ENCODE measurements at regions not wholly inside any gene's neighbourhood (a gene's known extent, or its start where the extent isn't known, plus 50 kb on each side); places are given as distances from the start of the nearest gene placed in this dataset.

DNA sequence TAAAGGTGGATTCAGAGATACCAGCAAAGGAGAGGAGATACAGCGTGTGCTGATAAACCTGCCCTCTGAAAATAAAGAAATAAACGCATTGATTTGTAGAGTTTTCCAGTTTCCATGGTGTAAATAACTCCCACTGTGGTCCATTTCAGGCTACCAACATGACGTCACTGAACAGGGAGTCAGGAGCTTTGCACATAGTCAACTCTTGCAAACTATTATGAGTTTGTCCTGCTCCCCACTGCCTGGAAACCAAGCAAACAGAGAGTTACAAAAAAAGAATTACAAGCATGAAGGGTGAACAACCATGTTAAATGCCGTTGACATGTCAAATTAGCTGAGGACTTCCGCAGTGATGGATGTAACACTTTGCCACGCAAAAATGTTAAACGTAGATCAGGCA is 70.4 kb upstream of the GATA2 start:
- H3K4me1 ChIP-seq (ENCODE audit: control insufficient read depth in 1 of 2, insufficient read depth in 2 of 2, low read length in 2 of 2), result no peaks in the 10 kb centered on the region
- no peak overlapping the region for H3K4me3 ChIP-seq (replicated peaks in 1 of 3; ENCODE audit: low read depth in 2 of 3, low read length in 3 of 3)
- Mint-ChIP-seq H3K27ac (no peak overlapping the region), H3K27me3 (ENCODE audit: low read depth in 3 of 3) (peaks cover 8 to 20% (median 12%) of the 10 kb centered on the region in 3 donors), H3K4me3 (no peak overlapping the region), H3K9me3 (no peaks in the 10 kb centered on the region), H3K4me1 (peaks cover 5% of the 10 kb centered on the region), H3K36me3 (no peaks in the 10 kb centered on the region)
- intact Hi-C loops (cut with micrococcal nuclease), result no loop called here
- H3K9ac ChIP-seq (ENCODE audit: insufficient read depth, low read length, poor library complexity, severe bottlenecking), result no peak overlapping the region
- H4K20me1 ChIP-seq (ENCODE audit: insufficient read depth, low read length), result no peaks in the 10 kb centered on the region
- H3K9me3 ChIP-seq (replicated peaks in 1 of 2; ENCODE audit: control insufficient read depth in 1 of 2, insufficient read depth in 1 of 2, low read length in 2 of 2), result no peaks in the 10 kb centered on the region
- no peak for DNase-seq
- no peak overlapping the region for H3K27ac ChIP-seq (ENCODE audit: low read depth in 1 of 2, low read length in 2 of 2)
- no peaks in the 10 kb centered on the region for H3K36me3 ChIP-seq (replicated peaks in 1 of 2; ENCODE audit: control insufficient read depth in 1 of 2, insufficient read depth in 2 of 2, low read length in 2 of 2)
- WGBS (ENCODE audit: insufficient coverage), result 100% methylated on average over 2 of the region's 7 CpGs
- H3K79me2 ChIP-seq (ENCODE audit: insufficient read depth, low read length), result no peaks in the 10 kb centered on the region
- no peak overlapping the region for H3K4me2 ChIP-seq (replicated peaks; ENCODE audit: extremely low read depth, low read length, poor library complexity, severe bottlenecking)
- peaks cover 0 to 3% of the 10 kb centered on the region in 2 donors for H3K27me3 ChIP-seq (ENCODE audit: control insufficient read depth in 2 of 2, insufficient read depth in 2 of 2, low read length in 2 of 2)
- TF ChIP-seq, protein P1, sequence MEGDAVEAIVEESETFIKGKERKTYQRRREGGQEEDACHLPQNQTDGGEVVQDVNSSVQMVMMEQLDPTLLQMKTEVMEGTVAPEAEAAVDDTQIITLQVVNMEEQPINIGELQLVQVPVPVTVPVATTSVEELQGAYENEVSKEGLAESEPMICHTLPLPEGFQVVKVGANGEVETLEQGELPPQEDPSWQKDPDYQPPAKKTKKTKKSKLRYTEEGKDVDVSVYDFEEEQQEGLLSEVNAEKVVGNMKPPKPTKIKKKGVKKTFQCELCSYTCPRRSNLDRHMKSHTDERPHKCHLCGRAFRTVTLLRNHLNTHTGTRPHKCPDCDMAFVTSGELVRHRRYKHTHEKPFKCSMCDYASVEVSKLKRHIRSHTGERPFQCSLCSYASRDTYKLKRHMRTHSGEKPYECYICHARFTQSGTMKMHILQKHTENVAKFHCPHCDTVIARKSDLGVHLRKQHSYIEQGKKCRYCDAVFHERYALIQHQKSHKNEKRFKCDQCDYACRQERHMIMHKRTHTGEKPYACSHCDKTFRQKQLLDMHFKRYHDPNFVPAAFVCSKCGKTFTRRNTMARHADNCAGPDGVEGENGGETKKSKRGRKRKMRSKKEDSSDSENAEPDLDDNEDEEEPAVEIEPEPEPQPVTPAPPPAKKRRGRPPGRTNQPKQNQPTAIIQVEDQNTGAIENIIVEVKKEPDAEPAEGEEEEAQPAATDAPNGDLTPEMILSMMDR (IDR thresholded peaks at IDR 0.05), result no peak
- no peak overlapping the region for H2AFZ ChIP-seq (ENCODE audit: insufficient read depth, low read depth, low read length, poor library complexity, severe bottlenecking)

DNA sequence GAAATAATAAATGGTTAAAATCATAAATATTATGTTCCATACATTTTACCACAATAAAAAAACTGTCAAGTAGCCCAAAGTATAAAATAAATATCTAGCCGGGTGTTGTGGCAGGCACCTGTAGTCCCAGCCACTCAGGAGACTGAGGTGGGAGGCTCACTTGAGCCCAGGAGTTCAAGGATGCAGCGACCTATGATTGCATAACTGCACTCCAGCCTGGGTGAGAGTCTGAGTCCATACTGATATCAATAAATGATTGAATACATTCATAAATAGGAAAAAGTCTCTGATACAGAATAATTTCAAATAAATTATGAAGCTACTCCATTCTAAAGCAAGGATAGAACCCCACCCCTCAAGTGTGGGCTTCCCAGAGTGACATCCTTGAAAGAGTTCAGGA is 68.5 kb upstream of the GATA2 start:
- intact Hi-C loops (cut with micrococcal nuclease), result no loop called here
- DNase-seq, result no peak
- Mint-ChIP-seq H3K27ac (no peak overlapping the region), H3K36me3 (peaks cover 0 to 1% of the 10 kb centered on the region in 2 donors), H3K4me3 (no peak overlapping the region), H3K4me1 (peaks cover 7% of the 10 kb centered on the region), H3K9me3 (peaks cover 0 to 5% (median 4%) of the 10 kb centered on the region in 7 donors), H3K27me3 (ENCODE audit: low read depth in 3 of 3) (peaks cover 18 to 26% (median 25%) of the 10 kb centered on the region in 3 donors)
- Histone ChIP-seq H3K4me3 (replicated peaks in 1 of 3; ENCODE audit: low read depth in 2 of 3, low read length in 3 of 3) (no peak overlapping the region), H3K4me2 (replicated peaks; ENCODE audit: extremely low read depth, low read length, poor library complexity, severe bottlenecking) (no peak overlapping the region), H3K4me1 (ENCODE audit: control insufficient read depth in 1 of 2, insufficient read depth in 2 of 2, low read length in 2 of 2) (no peaks in the 10 kb centered on the region), H2AFZ (ENCODE audit: insufficient read depth, low read depth, low read length, poor library complexity, severe bottlenecking) (no peak overlapping the region), H4K20me1 (ENCODE audit: insufficient read depth, low read length) (no peaks in the 10 kb centered on the region), H3K36me3 (replicated peaks in 1 of 2; ENCODE audit: control insufficient read depth in 1 of 2, insufficient read depth in 2 of 2, low read length in 2 of 2) (no peaks in the 10 kb centered on the region), H3K9ac (ENCODE audit: insufficient read depth, low read length, poor library complexity, severe bottlenecking) (no peak overlapping the region), H3K27me3 (ENCODE audit: control insufficient read depth in 2 of 2, insufficient read depth in 2 of 2, low read length in 2 of 2) (peaks cover 0 to 9% of the 10 kb centered on the region in 2 donors), H3K79me2 (ENCODE audit: insufficient read depth, low read length) (no peaks in the 10 kb centered on the region), H3K9me3 (replicated peaks in 1 of 2; ENCODE audit: control insufficient read depth in 1 of 2, insufficient read depth in 1 of 2, low read length in 2 of 2) (peaks cover 0 to 2% of the 10 kb centered on the region in 2 donors), H3K27ac (ENCODE audit: low read depth in 1 of 2, low read length in 2 of 2) (no peak overlapping the region)
- TF ChIP-seq, protein P1 (IDR thresholded peaks at IDR 0.05), result no peak
- no CpG with 5 or more reads among the region's 2 CpGs for WGBS (ENCODE audit: insufficient coverage)

Measured in CD14-positive monocyte (primary cell).